H1 (cell line): ENCODE measurements at regions not wholly inside any gene's neighbourhood (a gene's known extent, or its start where the extent isn't known, plus 50 kb on each side); places are given as distances from the start of the nearest gene placed in this dataset.

ENCODE experiments used
- CTCF ChIA-PET: fragments of 300-600 bp; sonication (Branson Sonifier 250); formaldehyde crosslinking; loops from one replicate; lab custom pipeline; 2021; ENCODE audit not compliant: partially characterized antibody; lab: Charles Lee
- POLR2A ChIA-PET: fragments of 300-600 bp; sonication (Branson Sonifier 250); formaldehyde crosslinking; loops from one replicate; lab custom pipeline; 2021; ENCODE audit warnings: inconsistent platforms; ENCODE audit not compliant: partially characterized antibody; lab: Charles Lee
- DNase-seq, 2 experiments: peaks; one replicate each; pipeline versions ENCODE4 v3.0.0 to v3.0.0-alpha.2; 2010 to 2022; ENCODE audit warnings: low spot score in 2 of 2, low read depth in 1 of 2, mixed read lengths in 1 of 2
- FAIRE-seq: peaks from 2 replicates; lab custom pipeline; 2011; peaks lifted over from hg19 to GRCh38; lab: Jason Lieb, UNC
- H2AFZ ChIP-seq: 2 replicates; pipeline ENCODE4 v1.8.1; 2012; ENCODE audit warnings: low read length, inconsistent platforms
- H2AK5ac ChIP-seq: 2 replicates; pipeline ENCODE4 v1.6.1; 2013; ENCODE audit warnings: low read depth, low read length
- H2BK120ac ChIP-seq: replicated peaks from 2 replicates; pipeline ENCODE3; 2013; ENCODE audit warnings: low read depth, low read length, inconsistent platforms
- H2BK12ac ChIP-seq: 2 replicates; pipeline ENCODE4 v1.6.1; 2013; ENCODE audit warnings: low read depth, low read length
- H2BK15ac ChIP-seq: 2 replicates; pipeline ENCODE4 v1.6.1; 2013; ENCODE audit warnings: low read length
- H2BK20ac ChIP-seq: 2 replicates; pipeline ENCODE4 v1.6.1; 2013; ENCODE audit warnings: low read length
- H2BK5ac ChIP-seq: 2 replicates; pipeline ENCODE4 v1.6.1; 2013; ENCODE audit warnings: low read depth, low read length
- H3K14ac ChIP-seq: 2 replicates; pipeline ENCODE4 v1.6.1; 2013; ENCODE audit warnings: inconsistent platforms; ENCODE audit not compliant: insufficient read length
- H3K18ac ChIP-seq: 2 replicates; pipeline ENCODE4 v1.6.1; 2013; ENCODE audit warnings: low read length; ENCODE audit errors: extremely low read depth
- H3K23ac ChIP-seq: 2 replicates; pipeline ENCODE4 v1.6.1; 2013; ENCODE audit warnings: inconsistent platforms; ENCODE audit not compliant: insufficient read length
- H3K23me2 ChIP-seq: 2 replicates; pipeline ENCODE4 v1.6.1; 2013; ENCODE audit warnings: low read depth, low read length
- H3K27ac ChIP-seq: 2 replicates; pipeline ENCODE4 v1.6.1; 2011; ENCODE audit warnings: low read depth, low read length, inconsistent platforms
- H3K27me3 ChIP-seq, 4 experiments: replicated peaks in 1 of 4; 1 replicate in 1 of 4; 2 replicates in 3 of 4; pipeline versions ENCODE4 v1.6.1 to v1.8.1; 2011 to 2013; ENCODE audit warnings: low read length in 3 of 4, mild to moderate bottlenecking in 3 of 4, inconsistent platforms in 2 of 4, mixed read lengths in 2 of 4, moderate library complexity in 1 of 4; ENCODE audit not compliant: control insufficient read depth in 3 of 4, insufficient read depth in 3 of 4; ENCODE audit errors: extremely low read depth in 1 of 4
- H3K36me3 ChIP-seq, 4 experiments: 2 replicates each; pipeline versions ENCODE4 v1.6.1 to v1.8.1; 2011 to 2013; ENCODE audit warnings: mild to moderate bottlenecking in 4 of 4, low read length in 3 of 4, moderate library complexity in 2 of 4, control low read depth in 1 of 4, inconsistent platforms in 1 of 4; ENCODE audit not compliant: insufficient read depth in 4 of 4, control insufficient read depth in 2 of 4
- H3K4ac ChIP-seq: replicated peaks from 2 replicates; pipeline ENCODE3; 2013; ENCODE audit warnings: low read length, low read depth, mixed read lengths, inconsistent platforms; ENCODE audit not compliant: insufficient read length
- H3K4me1 ChIP-seq, 4 experiments: replicated peaks in 1 of 4; 1 replicate in 1 of 4; 2 replicates in 3 of 4; pipeline versions ENCODE4 v1.6.1 to v1.8.1; 2011 to 2013; ENCODE audit warnings: low read length in 3 of 4, inconsistent platforms in 2 of 4, mixed read lengths in 1 of 4; ENCODE audit not compliant: insufficient read depth in 4 of 4, control insufficient read depth in 3 of 4
- H3K4me2 ChIP-seq, 2 experiments: 2 replicates each; pipeline versions ENCODE4 v1.6.1 to v1.8.1; 2011 to 2013; ENCODE audit warnings: low read depth in 2 of 2, low read length in 2 of 2, control low read depth in 1 of 2, inconsistent platforms in 1 of 2, mild to moderate bottlenecking in 1 of 2; ENCODE audit not compliant: insufficient read depth in 1 of 2
- H3K4me3 ChIP-seq, 4 experiments: fragments of 200-600, 300-600 bp in 1 of 4; sonication (generic), shearing (Covaris generic), sonication (Bioruptor Twin) in 1 of 4; 2 replicates each; pipeline versions ENCODE4 v1.5.1 to v1.8.1; 2011 to 2016; ENCODE audit warnings: low read length in 4 of 4, low read depth in 3 of 4, control low read depth in 2 of 4, inconsistent platforms in 2 of 4, mild to moderate bottlenecking in 2 of 4, mixed read lengths in 1 of 4, moderate library complexity in 1 of 4; ENCODE audit not compliant: insufficient read depth in 2 of 4; ENCODE audit errors: extremely low read depth in 1 of 4
- H3K56ac ChIP-seq: replicated peaks from 2 replicates; pipeline ENCODE3; 2013; ENCODE audit warnings: low read depth, mild to moderate bottlenecking, mixed read lengths, low read length, inconsistent platforms; ENCODE audit not compliant: insufficient read length
- H3K79me1 ChIP-seq: 2 replicates; pipeline ENCODE4 v1.6.1; 2013; ENCODE audit warnings: low read depth, low read length, control low read depth
- H3K79me2 ChIP-seq, 2 experiments: 2 replicates each; pipeline versions ENCODE4 v1.6.1 to v1.8.1; 2012 to 2013; ENCODE audit warnings: low read length in 2 of 2, mild to moderate bottlenecking in 2 of 2, inconsistent platforms in 1 of 2; ENCODE audit not compliant: insufficient read depth in 2 of 2, control insufficient read depth in 1 of 2
- H3K9ac ChIP-seq, 4 experiments: replicated peaks in 1 of 4; 1 replicate in 1 of 4; 2 replicates in 3 of 4; pipeline versions ENCODE4 v1.6.1 to v1.8.1; 2011 to 2013; ENCODE audit warnings: low read depth in 3 of 4, low read length in 3 of 4, control low read depth in 2 of 4, mild to moderate bottlenecking in 2 of 4, moderate library complexity in 2 of 4, inconsistent platforms in 1 of 4; ENCODE audit errors: extremely low read depth in 1 of 4
- H3K9me3 ChIP-seq, 2 experiments: 2 replicates each; pipeline versions ENCODE4 v1.6.1 to v1.8.1; 2012 to 2013; ENCODE audit warnings: mild to moderate bottlenecking in 2 of 2, moderate library complexity in 2 of 2, control low read depth in 1 of 2, inconsistent platforms in 1 of 2, low read depth in 1 of 2, low read length in 1 of 2, mixed read lengths in 1 of 2; ENCODE audit not compliant: insufficient read depth in 2 of 2
- H4K20me1 ChIP-seq, 2 experiments: replicated peaks in 1 of 2; 2 replicates each; pipeline versions ENCODE3 to v1.8.1; 2011 to 2013; ENCODE audit warnings: inconsistent platforms in 2 of 2, low read length in 2 of 2, mild to moderate bottlenecking in 1 of 2; ENCODE audit not compliant: insufficient read depth in 2 of 2, control insufficient read depth in 1 of 2
- H4K5ac ChIP-seq: 2 replicates; pipeline ENCODE4 v1.6.1; 2013; ENCODE audit warnings: low read length, low read depth, mixed read lengths, inconsistent platforms; ENCODE audit not compliant: insufficient read length
- H4K8ac ChIP-seq: 2 replicates; pipeline ENCODE4 v1.8.0; 2013; ENCODE audit warnings: mild to moderate bottlenecking, moderate library complexity, low read length, inconsistent platforms; ENCODE audit not compliant: insufficient read depth; ENCODE audit errors: extremely low read depth
- H4K91ac ChIP-seq: replicated peaks from 2 replicates; pipeline ENCODE3; 2013; ENCODE audit warnings: low read length, mixed read lengths, inconsistent platforms; ENCODE audit not compliant: insufficient read length
- BCL11A ChIP-seq, 2 experiments: IDR thresholded peaks; one replicate each; pipeline ENCODE4 v1.6.1; 2011; ENCODE audit warnings: low read depth in 2 of 2, low read length in 2 of 2, mild to moderate bottlenecking in 2 of 2
- CHD1 ChIP-seq: IDR thresholded peaks from 2 replicates; pipeline ENCODE4 v1.6.1; 2012; ENCODE audit warnings: low read depth, low read length, improper control_type of control experiment
- CHD2 ChIP-seq: IDR thresholded peaks from 2 replicates; pipeline ENCODE4 v1.6.1; 2012; ENCODE audit warnings: low read length, improper control_type of control experiment
- CTBP2 ChIP-seq: IDR thresholded peaks from 2 replicates; pipeline ENCODE4 v1.7.0; 2011; ENCODE audit warnings: borderline replicate concordance, mild to moderate bottlenecking, moderate library complexity, mixed read lengths, low read length; ENCODE audit not compliant: insufficient read depth, insufficient read length
- EP300 ChIP-seq, 2 experiments: IDR thresholded peaks; 1 replicate in 1 of 2; 2 replicates in 1 of 2; pipeline ENCODE4 v1.6.1; 2011 to 2012; ENCODE audit warnings: low read depth in 2 of 2, low read length in 2 of 2, mild to moderate bottlenecking in 2 of 2, borderline replicate concordance in 1 of 2, inconsistent platforms in 1 of 2, moderate library complexity in 1 of 2
- KDM4A ChIP-seq: IDR thresholded peaks from one replicate; pipeline ENCODE4 v1.7.1; 2012; ENCODE audit warnings: low read depth, mild to moderate bottlenecking, moderate library complexity, low read length, inconsistent platforms; ENCODE audit not compliant: severe bottlenecking
- NANOG ChIP-seq: IDR thresholded peaks from 2 replicates; pipeline ENCODE4 v1.6.1; 2011; ENCODE audit warnings: low read length, low read depth, mild to moderate bottlenecking, inconsistent platforms; ENCODE audit not compliant: insufficient read depth, poor library complexity, severe bottlenecking
- PHF8 ChIP-seq: fragments of 200-600 bp; sonication (generic); conservative IDR thresholded peaks from 2 replicates; pipeline ENCODE4 v1.7.1; 2012; ENCODE audit warnings: low read depth, mild to moderate bottlenecking, inconsistent platforms, low read length, moderate library complexity
- POU5F1 ChIP-seq: IDR thresholded peaks from 2 replicates; pipeline ENCODE4 v1.6.1; 2011; ENCODE audit warnings: low read depth, mild to moderate bottlenecking, low read length, moderate library complexity
- SIX5 ChIP-seq: IDR thresholded peaks from 2 replicates; pipeline ENCODE4 v1.6.1; 2011; ENCODE audit warnings: mild to moderate bottlenecking, low read depth, low read length
- SP4 ChIP-seq: IDR thresholded peaks from 2 replicates; pipeline ENCODE4 v1.6.1; 2012; ENCODE audit warnings: low read length, inconsistent platforms
- TAF7 ChIP-seq: optimal IDR thresholded peaks from 2 replicates; pipeline ENCODE3; 2011; ENCODE audit warnings: low read depth, mild to moderate bottlenecking, inconsistent platforms, low read length, moderate library complexity, borderline replicate concordance

DNA sequence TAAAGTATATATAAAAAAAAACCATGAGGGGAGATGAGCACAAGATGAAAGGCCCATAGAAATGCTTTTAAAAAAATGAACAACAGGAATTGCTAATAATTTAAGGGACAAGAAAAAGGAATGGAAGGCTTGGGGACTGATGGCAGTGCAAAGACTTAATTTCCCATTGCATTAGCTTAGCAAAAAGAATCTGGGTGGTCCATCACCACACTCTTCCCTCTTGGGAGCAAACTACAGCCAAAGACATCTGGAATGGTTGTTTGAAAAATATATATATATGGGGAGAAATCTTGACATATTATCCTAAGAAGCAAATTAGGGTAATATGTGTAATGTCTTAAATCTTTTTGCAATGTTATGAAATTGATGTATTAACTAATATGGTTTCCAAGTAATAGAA, 727.1 kb downstream of the METTL15 start:
- Histone ChIP-seq H3K79me1 (no peaks in the 10 kb centered on the region), H3K23ac (no peak overlapping the region), H3K27me3 (no peaks in the 10 kb centered on the region), H2BK15ac (no peak overlapping the region), H2AK5ac (no peak overlapping the region), H3K4me3 (no peak overlapping the region), H3K27ac (no peak overlapping the region), H3K79me2 (no peaks in the 10 kb centered on the region), H3K4me2 (no peak overlapping the region), H3K9ac (no peak overlapping the region), H3K18ac (no peak overlapping the region), H3K56ac (no peak overlapping the region), H3K9me3 (no peaks in the 10 kb centered on the region), H2BK5ac (no peak overlapping the region; the same call in 1 of the 2 replicates), H4K5ac (no peak overlapping the region), H3K4ac (no peak overlapping the region), H2BK120ac (no peak overlapping the region), H2AFZ (no peak overlapping the region), H4K8ac (no peak overlapping the region), H2BK12ac (no peak overlapping the region)
- POLR2A ChIA-PET: no interaction called here
- DNase-seq: no peak
- CTCF ChIA-PET: no interaction called here
- no peak for TF ChIP-seq PHF8
- TF ChIP-seq SP4: no peak
- TF ChIP-seq KDM4A: no peak
- TF ChIP-seq EP300 (IDR thresholded peaks at IDR 0.05; ENCODE audit: borderline replicate concordance in 1 of 2, low read depth in 2 of 2, low read length in 2 of 2): no peak
- no peak for TF ChIP-seq CTBP2
- TF ChIP-seq BCL11A (IDR thresholded peaks at IDR 0.05; ENCODE audit: low read depth in 2 of 2, low read length in 2 of 2): no peak
- TF ChIP-seq POU5F1: no peak
- no peak for TF ChIP-seq CHD1
- TF ChIP-seq TAF7: no peak
- no peak for TF ChIP-seq SIX5
- TF ChIP-seq NANOG: no peak
- no peak for TF ChIP-seq CHD2
- TF ChIP-seq, all 59 proteins: peak for 0
- Histone ChIP-seq H4K91ac (no peak overlapping the region), H3K14ac (no peak overlapping the region), H3K4me1 (peaks cover 0 to 3% (median 0%) of the 10 kb centered on the region in 4 experiments; a peak in 2 of 7 replicates), H2BK20ac (no peak overlapping the region), H4K20me1 (no peaks in the 10 kb centered on the region), H3K36me3 (no peaks in the 10 kb centered on the region), H3K23me2 (no peaks in the 10 kb centered on the region)
- no peak for FAIRE-seq
